Activated CD8-positive, alpha-beta memory T cell treated with anti-CD3 and anti-CD28 coated beads for 24 hours (primary cell): ENCODE measurements at regions not wholly inside any gene's neighbourhood (a gene's known extent, or its start where the extent isn't known, plus 50 kb on each side); places are given as distances from the start of the nearest gene placed in this dataset.
"Not testable (repeated sequence)": the region's sequence is repeated elsewhere in the genome, so short reads cannot be mapped to it uniquely, and the experiment has no call there.

Source experiments
- DNase-seq: peaks from one replicate; pipeline ENCODE4 v3.0.0-alpha.2; 2020

DNA sequence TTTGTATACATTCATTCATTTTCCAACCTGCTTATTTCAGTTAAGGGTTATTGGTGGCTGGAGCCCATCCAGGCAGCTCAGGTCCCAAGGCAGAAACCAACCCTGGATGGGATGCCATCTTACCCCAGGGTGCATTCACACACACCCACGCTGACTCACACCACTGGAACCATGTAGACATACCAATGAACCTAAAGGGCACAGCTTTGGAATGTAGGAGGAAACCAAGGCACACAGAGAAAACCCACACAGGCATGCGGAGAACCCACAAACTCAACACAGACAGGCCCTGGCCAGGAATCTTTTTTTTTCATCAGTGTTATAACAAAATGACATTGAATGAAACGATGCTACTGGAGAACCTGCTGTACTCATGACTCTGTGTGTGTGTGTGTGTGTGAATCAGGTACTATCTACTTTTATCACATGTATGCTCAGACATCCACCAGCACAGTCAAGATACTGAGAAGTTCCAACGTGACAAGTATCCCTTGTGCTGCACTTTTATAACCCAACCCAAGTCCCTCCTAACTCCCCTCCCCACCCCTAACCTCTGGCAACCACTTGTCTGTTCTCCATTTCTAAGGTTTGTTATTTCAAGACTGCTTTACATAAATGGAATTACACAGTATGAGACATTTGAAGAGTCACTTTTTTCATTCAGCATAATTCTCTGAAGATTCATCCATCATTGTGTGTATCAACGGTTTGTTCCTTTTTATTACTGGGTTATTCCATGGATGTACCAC is 286.8 kb upstream of the PLD5 start:
- DNase-seq = no peak

DNA sequence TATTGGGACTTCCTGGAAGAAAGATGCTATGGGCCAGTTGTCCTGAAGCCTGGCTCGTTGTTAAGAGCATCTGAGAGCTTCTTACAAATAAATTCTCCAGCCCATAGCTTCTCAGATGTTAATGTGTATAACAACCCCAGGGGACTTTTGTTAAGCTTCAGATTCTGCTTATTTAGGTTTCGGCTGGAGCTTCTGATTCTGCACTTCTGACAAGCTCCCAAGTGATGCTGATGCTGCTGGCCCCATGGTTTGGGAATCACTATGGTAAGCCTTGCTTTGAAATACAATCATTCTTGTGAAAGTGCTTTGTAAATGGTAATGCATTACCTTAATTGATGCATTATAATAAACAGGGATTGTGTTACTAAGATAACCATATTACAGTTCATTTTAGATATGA is 281.8 kb upstream of the PLD5 start:
- no peak for DNase-seq

DNA sequence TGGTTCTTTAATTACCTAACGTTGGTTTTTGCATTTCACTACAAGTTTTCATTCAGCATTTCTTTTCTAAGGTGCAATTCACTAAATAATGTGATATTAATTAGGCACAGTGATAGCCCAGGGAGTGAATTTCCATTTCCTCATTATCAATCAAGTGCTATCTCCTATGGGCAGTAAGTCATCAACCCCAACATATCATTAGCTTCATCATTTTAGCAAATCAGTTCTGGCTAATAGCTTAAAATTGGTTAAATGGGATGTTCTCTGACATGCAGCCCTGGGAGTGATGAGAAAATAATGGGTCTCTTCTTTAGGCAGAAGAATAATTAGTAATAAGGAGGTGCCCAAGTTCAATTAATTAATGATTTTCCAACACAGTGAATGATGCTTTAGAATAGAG is 280.9 kb upstream of the PLD5 start:
- not testable (repeated sequence) for DNase-seq

DNA sequence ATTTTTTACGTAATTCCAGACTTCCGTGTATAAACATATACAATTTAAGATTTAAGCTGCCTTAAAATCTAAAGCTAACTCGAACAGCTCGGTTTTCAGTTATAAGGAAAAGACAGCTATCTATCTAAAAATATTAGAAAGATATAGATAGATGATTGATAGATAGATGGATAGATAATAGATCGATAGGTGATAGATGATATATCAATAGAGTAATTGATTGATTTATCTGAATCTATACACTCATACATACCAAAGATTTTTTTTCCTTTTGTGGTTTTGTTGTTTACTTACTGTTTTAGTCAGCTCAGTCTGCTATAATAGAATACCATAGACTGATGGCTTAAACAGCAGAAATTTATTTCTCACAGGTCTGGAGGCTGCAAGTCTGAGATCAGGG is 278.5 kb upstream of the PLD5 start:
- DNase-seq = no peak

DNA sequence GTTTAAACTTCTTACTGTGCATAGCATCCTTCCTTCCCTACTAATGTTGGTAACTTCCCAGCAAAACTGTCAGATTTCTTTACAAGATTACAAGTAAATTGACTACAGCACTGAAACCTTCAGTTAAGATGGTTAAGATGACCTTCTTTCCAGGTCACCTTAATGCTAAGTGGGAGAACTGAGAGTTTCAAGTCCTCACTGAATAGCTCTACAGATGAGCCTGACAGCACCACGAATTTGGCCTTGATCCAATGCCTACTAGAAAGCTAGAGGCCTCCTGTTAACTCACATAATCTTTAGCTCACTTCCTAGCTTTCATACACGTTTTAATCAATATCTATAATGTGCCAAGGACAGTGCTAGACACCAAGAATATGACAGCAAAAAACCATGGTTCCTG is 276.0 kb upstream of the PLD5 start:
- no peak for DNase-seq

DNA sequence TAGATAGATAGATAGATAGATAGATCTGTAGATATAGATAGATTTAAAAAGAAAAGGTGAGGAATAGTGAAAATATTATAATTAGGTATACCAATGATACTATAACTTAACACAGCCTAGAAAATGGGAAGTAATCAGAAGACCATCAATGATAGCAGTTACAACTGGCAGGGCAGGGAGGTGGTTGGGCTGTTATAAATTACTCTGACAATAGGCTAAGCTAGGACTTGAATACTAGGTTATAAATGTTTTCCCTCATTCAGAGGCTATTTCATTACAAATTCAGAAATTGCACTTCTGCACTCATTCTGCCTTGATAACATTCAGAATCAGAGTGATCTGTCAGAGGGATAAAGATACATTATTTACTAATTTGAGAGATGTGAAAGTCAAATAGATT is 273.4 kb upstream of the PLD5 start:
- DNase-seq = no peak

DNA sequence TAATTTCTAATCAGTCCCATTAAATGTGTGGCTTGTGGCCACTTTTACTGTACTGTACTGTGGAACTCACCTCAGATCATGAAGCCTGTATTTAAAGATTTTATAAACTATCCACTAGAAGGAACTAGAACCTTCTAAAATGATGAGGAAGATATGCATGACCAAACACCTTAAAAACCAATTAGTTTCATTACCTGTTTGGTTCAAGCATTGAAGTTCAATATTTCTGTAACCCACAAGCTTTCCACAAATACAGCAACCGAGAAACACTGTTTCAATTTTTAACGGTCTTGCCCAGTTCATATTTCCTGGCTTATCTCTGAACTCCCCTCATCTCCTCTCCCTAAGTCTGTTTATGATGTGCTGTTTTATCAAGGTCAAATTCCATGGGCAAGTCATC is 264.3 kb upstream of the PLD5 start:
- no peak for DNase-seq

DNA sequence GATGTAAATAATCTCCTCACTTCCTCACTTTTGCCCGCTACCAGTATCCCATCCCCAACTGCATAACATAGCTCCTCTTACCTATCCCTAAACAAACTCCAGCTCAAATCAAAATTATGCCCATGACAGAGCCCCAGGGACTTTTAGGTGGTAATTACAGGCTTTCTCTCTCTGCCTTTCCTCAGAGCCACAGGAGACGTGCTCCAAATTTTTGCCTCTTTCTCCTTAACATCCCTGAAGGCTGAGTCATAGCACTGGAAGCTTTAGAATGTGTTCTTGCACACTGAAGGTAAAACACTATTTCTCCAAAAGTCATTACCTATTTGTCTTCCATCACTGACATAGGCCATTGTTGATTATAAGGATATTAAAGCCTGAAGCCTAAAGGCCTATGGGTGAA is 263.5 kb upstream of the PLD5 start:
- no peak for DNase-seq

DNA sequence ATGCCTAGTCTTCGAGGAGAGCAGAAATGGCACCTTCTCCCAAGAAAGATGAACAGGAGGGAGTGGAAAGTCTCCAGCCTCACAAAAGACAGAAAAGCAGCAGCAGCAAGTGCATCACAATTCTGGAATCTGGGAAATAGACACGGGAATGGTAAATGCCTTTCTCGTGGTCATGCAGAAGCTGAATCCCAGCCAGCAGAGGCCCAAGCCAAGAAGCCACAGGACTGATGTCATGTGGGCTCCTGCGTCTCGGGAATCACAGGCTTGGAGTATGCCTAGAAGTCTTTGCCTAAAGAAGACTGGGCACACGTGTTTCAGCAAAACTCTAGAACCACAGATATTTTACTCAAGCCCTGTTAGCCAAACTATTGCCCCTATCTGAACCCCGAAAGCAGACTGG is 260.3 kb upstream of the PLD5 start:
- no peak for DNase-seq

DNA sequence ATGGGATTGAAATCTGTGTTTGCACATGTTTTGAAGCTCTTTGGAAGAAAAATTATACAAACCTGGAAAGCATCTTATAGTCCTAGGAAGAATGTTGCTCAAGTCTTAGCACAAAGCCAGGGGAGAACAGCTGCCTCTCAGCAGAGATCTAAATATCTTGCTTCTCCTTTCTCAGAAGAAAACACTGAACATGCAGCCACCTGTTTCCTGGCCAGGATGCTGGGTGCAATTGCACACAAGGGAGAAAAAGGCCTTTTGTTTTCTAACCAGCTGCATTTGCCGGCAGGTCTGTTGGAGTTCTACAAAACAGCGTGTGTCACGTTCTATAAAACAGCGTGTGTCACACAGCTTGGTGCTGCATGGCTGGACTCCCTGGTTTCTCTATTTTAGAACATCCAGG is 259.6 kb upstream of the PLD5 start:
- DNase-seq = no peak

DNA sequence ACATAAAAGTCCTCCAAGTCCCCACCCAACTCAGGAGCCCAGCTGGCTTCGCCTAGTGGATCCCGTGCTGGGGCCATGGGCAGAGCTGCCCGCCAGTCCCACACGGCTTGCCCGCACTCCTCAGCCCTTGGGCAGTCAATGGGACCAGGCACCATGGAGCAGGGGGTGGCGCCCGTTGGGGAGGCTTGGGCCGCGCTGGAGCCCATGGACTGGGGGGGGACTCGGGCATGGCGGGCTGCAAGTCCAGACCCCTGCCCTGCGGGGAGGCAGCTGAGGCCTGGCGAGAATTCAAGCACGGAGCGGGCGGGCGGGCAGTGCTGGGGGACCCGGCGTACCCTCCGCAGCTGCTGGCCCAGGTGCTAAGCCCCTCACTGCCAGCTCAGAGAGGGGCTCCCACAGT is 249.8 kb upstream of the PLD5 start:
- no peak for DNase-seq

DNA sequence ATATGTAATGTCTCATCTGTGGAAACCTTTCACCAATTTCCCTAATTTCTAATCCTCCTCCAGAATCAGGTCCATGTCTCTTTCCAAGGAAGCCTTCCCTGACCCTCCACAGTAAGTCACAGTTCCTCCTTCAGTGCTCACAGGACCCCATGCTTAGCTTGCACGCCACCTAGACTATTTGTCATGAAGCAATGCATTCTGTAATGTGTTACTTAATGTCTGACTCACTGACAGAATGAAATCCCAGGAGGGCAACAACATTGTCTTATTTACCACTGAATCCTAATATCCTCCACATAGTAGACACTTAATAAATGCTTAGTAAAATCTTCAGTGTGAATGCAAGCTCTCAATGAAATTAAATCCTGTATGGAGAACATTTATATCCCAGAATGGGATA is 245.9 kb upstream of the PLD5 start:
- DNase-seq = no peak

DNA sequence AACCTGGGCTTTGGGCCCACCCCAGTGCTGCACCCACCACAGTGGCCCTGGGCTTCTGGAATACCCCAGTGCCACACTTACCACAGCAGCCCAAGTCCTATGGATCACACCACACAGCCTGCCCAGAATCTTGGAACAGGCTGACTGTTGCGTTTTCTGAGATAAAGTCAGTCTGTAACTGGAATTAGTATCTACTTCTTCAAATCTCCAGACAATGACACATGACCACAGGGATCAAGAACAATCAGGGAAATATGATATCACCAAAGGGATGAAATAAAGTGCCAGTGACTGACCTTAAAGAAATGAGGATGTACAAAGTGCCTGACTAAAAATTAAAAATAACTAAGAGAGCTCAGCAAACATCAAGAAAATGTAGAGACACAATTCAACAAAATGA is 239.7 kb upstream of the PLD5 start:
- DNase-seq = no peak

DNA sequence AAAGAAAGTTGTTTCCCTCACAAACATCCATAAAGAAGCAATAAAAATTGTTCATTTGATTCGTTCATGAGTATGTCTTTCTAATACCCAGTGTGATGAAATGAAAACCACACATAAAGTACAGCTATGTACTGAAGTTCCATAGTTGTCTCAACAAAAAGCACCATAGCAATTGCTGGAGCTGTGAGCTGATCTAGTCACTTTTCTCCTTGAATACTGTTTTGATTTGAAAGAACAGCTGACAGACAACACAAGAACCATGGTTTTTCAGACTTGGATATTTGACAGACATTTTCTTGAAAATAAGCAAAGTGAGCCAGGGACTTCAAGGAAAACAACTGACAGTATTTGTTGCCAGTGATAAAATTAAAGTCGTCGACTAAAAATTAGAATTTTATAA is 237.1 kb upstream of the PLD5 start:
- no peak for DNase-seq

DNA sequence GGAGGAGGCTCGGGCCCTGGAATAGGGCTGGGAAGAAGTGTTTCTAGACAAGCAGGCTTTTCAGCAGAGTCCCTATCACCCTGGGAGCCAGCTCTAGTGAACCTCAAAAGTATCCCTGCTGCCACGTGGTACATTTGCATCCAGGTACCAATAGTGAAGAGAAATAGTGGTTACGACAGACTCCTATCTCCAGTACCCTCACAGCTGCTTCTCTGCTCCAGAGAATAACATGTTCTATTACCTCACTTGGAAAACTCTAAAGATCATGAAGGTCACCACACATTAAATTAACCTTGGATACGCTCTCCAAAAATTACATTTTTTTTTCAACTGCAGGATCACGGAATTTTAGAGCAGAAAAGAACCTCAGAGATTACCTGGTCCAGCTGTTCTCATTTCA is 230.4 kb upstream of the PLD5 start:
- no peak for DNase-seq

DNA sequence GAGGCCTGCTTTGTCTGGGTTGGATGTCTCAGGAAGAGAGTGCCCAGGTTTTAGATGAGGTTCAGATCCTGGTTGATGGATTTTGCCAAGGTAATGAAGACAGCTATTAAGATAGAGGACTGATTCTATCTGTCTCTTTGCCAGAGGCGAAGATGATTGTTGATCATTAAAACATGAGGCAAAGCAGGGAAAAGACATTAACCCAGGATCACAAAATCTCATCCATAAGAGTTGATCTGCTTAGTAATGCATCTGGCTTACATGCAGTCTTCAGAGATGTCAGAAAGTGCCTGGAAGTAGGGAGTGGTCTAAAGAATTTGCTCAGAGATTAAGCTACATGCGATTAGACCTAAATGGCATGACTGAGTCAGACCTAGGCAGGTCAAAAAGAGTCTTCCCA is 229.6 kb upstream of the PLD5 start:
- DNase-seq = no peak

DNA sequence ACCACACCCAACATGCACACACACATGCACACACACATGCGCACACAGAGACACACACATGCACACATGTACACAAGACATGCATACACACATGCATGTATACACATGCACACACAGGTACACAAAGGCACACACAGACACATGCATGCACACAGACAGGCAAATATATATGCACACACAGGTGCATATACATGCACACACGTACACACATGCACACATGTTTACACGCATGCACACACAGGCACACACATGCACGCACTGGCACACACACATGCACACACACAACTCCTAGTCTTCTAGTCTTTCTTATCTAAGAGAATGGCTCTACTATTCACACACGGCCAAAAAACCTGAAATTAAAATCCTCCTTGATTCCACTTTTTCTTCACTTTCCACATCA is 222.7 kb upstream of the PLD5 start:
- DNase-seq = no peak

DNA sequence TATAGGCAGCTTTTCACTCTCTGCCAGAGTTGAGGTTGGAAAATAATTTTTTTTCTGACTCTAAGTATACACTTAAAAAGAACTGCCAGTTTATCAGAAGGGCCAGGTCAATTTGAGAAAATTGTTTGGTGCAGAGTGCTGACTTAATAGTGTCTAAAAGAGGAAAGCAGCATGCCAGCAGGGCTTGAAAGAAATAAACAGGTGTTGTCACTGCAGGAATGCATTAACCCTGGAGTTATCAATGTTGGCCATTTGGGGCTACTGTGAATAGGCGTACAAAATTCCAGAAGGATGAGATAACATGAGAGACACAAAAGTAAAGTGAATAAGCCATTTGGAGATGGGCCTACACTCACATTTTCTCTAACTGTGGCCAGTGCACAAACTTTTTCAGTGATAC is 220.6 kb upstream of the PLD5 start:
- no peak for DNase-seq

DNA sequence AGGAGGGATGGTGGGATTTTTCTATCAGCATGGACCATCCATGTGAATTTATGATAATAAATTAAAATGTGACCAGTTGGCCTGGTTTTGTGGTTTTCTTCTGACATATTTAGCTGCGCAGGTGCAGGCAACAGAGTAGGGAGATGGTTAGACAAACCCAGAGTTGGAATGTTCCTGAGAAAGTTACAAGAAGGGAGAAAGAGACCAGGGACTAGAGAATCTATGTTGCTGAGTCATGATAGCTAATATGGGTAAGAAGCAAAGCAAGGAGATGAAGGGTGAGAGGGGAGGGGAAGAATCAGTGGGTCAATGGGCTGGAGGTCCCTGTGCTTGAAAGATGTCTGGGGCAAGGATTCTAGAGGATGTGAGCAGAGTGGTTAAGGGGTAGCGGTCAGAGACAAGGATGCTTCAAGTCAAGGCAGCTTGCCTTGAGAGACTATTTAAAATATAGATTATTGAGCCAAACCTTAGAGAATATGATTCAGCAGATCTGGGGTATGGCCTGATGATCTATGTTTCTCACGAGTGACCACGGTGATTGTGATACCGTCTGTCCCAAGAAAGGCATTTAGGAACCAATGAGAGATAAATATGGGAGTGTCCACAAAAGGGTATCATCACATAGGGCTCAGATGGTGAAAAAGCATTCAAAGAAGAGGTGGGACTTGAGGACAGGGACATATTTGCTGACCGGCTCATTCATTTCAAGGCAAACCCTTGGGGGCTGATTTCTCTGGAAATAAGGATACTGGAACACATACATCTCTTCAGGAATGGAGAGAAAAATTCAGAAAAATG is 219.7 kb upstream of the PLD5 start:
- DNase-seq = no peak

DNA sequence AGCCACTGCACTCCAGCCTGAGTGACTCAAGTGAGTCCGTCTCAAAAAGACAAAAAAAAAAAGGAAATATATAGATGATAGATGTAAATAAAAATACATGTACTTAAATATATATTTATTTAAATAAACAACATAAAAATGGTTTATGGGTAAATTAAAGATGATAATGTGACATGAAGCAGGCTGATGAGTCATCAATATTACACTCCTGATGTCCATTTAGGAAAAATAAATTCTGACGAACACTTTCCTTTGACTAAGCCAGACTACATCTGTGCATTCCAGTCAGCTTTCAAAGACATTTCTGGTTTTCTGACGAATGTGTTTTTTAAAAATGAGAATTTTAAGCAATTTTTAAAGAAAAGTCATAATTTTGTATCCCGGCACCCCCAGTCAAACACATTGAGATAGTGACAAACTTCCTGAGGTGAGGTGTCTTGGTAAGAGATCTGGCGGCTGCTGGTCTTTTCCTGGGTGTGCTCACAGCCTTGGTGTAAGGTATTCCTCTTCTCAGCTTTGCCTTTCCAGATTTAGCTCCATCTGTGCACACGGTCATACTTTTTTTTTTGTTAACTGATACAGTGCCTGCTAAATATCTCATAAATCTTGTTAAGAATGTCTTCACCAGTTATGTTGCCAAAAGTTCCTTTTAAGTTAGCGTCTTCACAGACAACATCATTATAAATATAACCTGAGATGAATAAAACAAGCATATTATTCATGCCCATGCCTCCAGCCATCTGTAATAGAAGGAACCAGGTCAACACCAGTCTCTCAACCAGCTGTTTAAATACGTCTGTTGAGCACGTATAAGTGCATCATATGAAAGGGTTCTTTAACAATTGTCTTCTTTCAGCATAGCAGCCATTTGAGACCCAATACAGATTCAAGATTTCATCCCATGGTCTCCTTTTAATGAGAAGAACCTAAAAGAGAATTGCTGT is 214.5 kb upstream of the PLD5 start:
- no peak for DNase-seq

DNA sequence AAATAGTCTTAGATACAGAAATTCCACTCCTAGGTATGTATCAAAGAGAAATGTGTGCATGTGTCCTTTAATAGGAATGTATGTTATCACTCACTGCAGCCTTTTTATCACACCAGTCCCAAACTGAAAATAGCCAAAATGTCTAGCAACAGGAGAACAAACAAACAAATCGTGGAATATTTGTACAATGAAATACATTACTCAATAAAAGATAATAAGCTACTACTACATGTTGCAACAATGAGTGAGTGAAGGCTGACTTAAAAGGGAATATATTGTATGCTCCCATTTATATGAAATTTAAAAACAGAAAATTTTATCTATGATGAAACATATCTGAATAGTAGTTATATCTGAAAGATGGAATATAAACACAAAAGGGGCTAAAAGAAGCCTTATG is 212.1 kb upstream of the PLD5 start:
- no peak for DNase-seq

DNA sequence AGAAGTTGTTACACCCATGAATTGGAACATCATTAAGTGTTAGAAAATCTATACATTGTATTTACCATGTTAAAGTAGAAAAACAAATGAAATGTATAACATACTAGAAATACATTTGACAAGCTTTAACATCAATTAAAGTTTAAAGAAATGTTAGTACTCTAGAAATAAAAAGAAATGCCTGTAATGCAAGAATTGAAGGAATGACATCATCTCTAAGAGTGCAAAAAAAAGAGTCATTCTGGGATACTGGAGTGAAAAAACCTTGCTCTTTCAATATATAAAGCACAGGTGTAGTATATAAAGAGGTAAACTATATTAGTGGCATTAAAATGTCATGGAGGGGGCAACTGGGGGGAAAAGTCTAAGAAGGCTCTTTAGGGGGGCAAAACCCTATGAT is 210.8 kb upstream of the PLD5 start:
- DNase-seq = no peak

DNA sequence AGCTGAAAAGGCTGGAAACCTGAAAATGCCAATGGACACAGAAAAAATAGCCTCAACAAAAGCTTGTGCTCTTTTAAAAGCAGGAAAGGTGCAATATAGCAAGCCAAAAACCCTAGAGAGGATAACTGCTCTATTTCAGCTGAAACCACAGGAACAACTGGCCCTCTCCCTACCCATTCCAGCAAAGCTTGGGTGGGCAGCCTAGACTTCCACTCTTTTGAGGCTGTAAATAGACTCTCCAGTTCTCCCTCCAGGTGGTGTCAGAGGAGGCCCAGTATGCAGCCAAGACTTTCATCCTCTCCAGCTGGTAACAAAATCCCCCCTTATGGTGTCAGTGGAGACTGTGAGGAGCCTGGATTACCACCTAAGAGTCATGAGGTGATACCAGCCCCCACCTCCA is 206.9 kb upstream of the PLD5 start:
- DNase-seq = no peak

DNA sequence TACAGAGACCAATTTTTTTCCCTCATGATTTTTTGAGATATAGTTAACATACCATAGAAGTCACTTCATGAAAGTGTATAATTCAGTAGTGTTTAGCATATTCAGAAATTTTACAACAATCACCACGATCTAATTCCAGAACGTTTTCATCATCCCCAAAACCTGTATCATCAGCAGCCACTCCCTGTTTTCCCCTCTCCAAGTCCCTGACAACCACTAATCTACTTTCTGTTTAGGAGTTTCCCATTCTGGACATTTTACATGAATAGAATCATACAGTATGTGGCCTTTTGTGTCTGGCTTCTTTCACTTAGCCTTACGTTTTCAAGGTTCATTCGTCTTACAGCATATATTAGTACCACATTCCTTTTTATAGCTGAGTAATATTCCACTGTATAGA is 204.2 kb upstream of the PLD5 start:
- no peak for DNase-seq
